Coronary artery (tissue), 2 donors: ENCODE measurements at regions not wholly inside any gene's neighbourhood (a gene's known extent, or its start where the extent isn't known, plus 50 kb on each side); places are given as distances from the start of the nearest gene placed in this dataset.

Source experiments
- DNase-seq: peaks from one replicate; pipeline ENCODE4 v3.0.0-alpha.2; 2017; ENCODE audit warnings: low spot score
- H3K27ac ChIP-seq, 2 donors: fragments of 200-600 bp; sonication (generic); one replicate each; pipeline ENCODE4 v1.5.1; 2016 to 2019
- H3K4me3 ChIP-seq: fragments of 200-600 bp; sonication (generic); 2 replicates; pipeline ENCODE4 v1.5.1; 2016; ENCODE audit warnings: mild to moderate bottlenecking, moderate library complexity
- TF ChIP-seq, protein P1 (sequence below): fragments of 200-600 bp; sonication (generic); IDR thresholded peaks from one replicate; pipeline ENCODE4 v1.5.1; 2019; ENCODE audit warnings: antibody characterized with exemption

GRCh38 chrX:25070038-25070437 lies 54.3 kb upstream of the ARX start:
- no peak overlapping the region for H3K27ac ChIP-seq
- H3K4me3 ChIP-seq = no peak overlapping the region
- no peak for DNase-seq
- TF ChIP-seq, protein P1, sequence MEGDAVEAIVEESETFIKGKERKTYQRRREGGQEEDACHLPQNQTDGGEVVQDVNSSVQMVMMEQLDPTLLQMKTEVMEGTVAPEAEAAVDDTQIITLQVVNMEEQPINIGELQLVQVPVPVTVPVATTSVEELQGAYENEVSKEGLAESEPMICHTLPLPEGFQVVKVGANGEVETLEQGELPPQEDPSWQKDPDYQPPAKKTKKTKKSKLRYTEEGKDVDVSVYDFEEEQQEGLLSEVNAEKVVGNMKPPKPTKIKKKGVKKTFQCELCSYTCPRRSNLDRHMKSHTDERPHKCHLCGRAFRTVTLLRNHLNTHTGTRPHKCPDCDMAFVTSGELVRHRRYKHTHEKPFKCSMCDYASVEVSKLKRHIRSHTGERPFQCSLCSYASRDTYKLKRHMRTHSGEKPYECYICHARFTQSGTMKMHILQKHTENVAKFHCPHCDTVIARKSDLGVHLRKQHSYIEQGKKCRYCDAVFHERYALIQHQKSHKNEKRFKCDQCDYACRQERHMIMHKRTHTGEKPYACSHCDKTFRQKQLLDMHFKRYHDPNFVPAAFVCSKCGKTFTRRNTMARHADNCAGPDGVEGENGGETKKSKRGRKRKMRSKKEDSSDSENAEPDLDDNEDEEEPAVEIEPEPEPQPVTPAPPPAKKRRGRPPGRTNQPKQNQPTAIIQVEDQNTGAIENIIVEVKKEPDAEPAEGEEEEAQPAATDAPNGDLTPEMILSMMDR = no peak

- TF ChIP-seq, protein P1 = no peak
- H3K4me3 ChIP-seq = no peak overlapping the region
- no peak for DNase-seq
- no peak overlapping the region for H3K27ac ChIP-seq
Measured at GRCh38 chrX:25069209-25069608, 53.4 kb upstream of the ARX start.

DNA sequence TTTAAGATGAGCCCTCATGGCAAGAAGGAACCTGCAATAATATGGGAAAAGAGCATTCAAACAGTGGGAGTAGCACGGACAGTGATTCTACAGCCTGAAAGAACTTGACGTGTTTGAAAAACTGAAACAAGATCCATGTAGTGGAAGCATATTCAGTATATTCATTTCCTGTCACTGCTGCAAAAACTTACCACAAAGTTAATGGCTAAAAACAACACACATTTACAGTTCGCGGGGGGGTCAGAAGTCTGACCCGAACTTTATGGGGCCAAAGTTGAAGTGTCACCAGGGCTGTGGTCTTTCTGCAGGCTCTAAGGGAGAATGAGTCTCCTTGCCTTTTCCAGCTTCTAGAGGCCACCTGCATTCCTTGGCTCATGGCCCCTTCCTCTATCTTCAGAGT lies 52.6 kb upstream of the ARX start:
- TF ChIP-seq, protein P1 = no peak
- DNase-seq = no peak
- no peak overlapping the region for H3K4me3 ChIP-seq
- no peak overlapping the region for H3K27ac ChIP-seq

GRCh38 chrX:25067271-25068172 lies 51.8 kb upstream of the ARX start:
- TF ChIP-seq, protein P1 = no peak
- no peak overlapping the region for H3K4me3 ChIP-seq
- DNase-seq = no peak
- H3K27ac ChIP-seq = no peak overlapping the region

DNA sequence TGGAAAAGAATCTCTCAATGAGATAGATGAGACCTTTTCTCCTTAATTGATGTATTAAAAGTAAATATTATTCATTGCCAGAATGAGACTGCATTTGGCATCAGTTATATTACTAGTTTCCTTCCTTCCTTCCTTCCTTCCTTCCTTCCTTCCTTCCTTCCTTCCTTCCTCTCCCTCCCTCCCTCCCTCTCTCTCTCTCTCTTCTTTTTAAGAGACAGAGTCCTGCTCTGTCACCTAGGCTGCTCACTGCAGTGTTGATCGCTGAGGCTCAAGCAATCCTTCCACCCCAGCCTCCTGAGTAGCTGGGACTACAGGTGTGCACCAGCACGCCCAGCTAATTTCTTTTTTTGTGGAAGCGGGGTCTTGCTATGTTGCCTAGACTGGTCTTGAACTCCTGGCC lies 50.4 kb upstream of the ARX start:
- Histone ChIP-seq H3K4me3 (no peak overlapping the region), H3K27ac (no peak overlapping the region)
- DNase-seq = no peak
- TF ChIP-seq, protein P1 = no peak
